GM13977 (cell line): ENCODE measurements at regions not wholly inside any gene's neighbourhood (a gene's known extent, or its start where the extent isn't known, plus 50 kb on each side); places are given as distances from the start of the nearest gene placed in this dataset.

ENCODE experiments used
- DNase-seq: peaks from one replicate; pipeline ENCODE4 v3.0.0; 2012; ENCODE audit warnings: low spot score
- CTCF ChIP-seq: IDR thresholded peaks from 2 replicates; pipeline ENCODE4 v1.5.1; 2012; ENCODE audit warnings: mild to moderate bottlenecking, control low read depth; ENCODE audit not compliant: insufficient read depth; ENCODE audit errors: extremely low read depth, missing control alignments
- in situ Hi-C: fragments of 300-500 bp; cut with MboI; formaldehyde crosslinking; loops from one replicate; pipeline ENCODE4 v1.12.0; 2022; ENCODE audit warnings: low sequenced_read_pairs, low pct_unique_long_range_greater_than_20kb, mixed read lengths, inconsistent platforms; ENCODE audit not compliant: unreplicated experiment

DNA sequence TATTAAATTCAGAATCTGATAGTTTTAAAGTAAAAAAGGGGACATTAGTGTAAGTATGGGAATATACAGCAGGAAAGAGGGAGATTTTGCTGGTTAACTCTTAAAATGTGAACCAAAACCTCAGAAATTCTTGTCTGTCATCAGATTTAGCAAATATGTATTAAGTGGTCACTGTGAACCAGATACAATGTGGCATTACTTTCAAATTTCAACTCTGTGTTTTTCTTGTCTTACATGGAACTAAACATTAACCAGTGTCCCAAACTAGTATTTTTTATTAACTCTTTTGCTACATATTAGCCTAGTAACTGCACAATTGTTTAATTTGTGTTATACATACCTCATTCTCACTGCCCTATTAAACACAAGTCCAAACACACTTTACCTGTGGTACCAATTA is 259.9 kb upstream of the RASA1 start:
- no peak for TF ChIP-seq CTCF

GRCh38 chr5:87008751-87009560 is 258.7 kb upstream of the RASA1 start:
- in situ Hi-C loops: no loop called here
- DNase-seq: no peak

More for the DNA sequence above, 259.9 kb upstream of the RASA1 start:
- DNase-seq: no peak
- in situ Hi-C loops: no loop called here

DNA sequence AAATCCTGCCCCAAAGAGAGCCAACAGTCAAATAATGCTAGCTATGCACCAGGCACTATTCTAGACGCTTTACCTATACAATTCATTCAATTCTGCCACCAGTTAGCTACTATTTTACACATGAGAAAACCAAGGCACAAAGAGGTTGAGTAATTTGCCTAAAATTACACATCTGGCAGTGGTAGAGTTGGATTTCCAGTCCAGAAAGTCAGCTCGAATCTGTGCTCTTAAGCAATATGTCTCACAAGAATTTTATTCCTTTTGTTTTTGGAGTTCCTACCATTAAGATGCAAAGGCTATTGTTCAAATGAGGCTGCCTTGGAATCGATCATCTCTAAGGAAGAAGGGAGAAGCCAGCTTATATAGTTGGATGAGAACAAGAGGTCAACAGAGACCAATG is 256.9 kb upstream of the RASA1 start:
- no peak for TF ChIP-seq CTCF
- in situ Hi-C loops: no loop called here
- DNase-seq: no peak

More at GRCh38 chr5:87008751-87009560, 258.7 kb upstream of the RASA1 start:
- TF ChIP-seq CTCF: no peak

GRCh38 chr5:87015901-87016300 is 251.8 kb upstream of the RASA1 start:
- DNase-seq: no peak
- TF ChIP-seq CTCF: no peak
- in situ Hi-C loops: no loop called here

DNA sequence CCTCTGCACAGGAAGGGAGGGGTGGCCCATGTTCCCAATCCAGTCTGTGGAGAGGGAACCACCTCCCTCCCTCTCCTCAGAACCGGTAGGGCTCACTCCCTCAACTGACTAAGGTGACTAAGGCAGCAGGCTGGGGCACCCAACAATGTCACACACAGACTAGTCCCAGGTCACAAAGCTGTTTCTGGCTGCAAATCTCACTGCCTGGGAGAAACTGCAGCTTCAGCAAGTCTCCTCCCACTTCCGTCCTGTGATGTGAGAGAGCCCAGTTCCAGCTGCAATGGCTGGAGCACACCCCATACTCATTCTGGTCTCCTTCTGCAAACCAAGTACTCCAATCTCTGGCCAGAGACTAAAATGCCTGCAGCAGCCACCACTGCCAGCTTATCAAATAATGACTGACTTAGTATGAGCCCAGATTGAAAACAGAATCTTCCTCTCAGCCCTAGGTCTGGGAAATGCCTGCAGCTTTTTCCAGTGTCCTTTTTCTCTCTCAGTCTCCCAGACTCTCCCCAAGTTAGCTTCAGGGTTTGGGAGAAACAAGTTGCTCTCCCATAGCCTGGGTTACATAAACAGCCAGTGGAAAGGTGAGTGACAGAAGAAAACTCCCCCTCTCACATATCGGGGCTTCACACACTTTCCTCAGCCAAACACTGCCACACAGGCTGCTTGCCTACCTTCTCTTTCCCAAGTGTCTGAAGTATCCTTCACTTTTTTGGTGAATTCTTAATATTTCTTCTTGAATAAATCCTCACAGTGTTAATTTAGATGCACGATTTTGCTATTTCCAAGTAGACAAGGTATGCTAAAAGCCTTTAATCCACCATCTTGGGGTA is 247.4 kb upstream of the RASA1 start:
- in situ Hi-C loops: no loop called here
- peak; percentile 40 for DNase-seq
- TF ChIP-seq CTCF: no peak

DNA sequence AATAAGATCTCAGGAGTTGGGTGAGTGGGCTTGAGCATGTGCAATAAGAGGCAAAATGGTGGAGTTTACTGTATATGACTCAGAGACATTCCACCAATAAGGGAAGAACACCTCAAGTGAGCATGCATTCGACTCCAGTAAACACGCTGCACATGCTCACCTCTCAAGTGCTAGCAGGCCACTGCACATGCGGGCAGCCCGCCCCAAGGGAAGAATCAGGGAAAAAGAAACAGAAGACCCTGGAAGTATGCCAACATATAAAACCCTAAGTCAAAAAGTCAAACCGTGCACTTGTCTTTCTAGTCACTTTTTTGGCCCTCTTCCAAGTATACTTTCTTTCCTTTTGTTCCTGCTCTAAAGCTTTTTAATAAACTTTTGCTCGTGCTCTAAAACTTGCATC is 245.3 kb upstream of the RASA1 start:
- in situ Hi-C loops: no loop called here
- no peak for TF ChIP-seq CTCF
- no peak for DNase-seq
